ENCODE measurements at regions not wholly inside any gene's neighbourhood (a gene's known extent, or its start where the extent isn't known, plus 50 kb on each side); places are given as distances from the start of the nearest gene placed in this dataset.
"Not testable (repeated sequence)": the region's sequence is repeated elsewhere in the genome, so short reads cannot be mapped to it uniquely, and the experiment has no call there.

- DNase-seq (ENCODE audit: insufficient read length, low spot score) (no peak), FAIRE-seq (no peak)
- TF ChIP-seq CTCF (IDR thresholded peaks at IDR 0.05; ENCODE audit: insufficient read depth, missing control alignments): no peak
Observed at GRCh38 chr9:82135106-82135505, 146.5 kb downstream of the SPATA31D1 start.

GRCh38 chr9:82138081-82138480 lies 149.5 kb downstream of the SPATA31D1 start:
- not testable (repeated sequence) for DNase-seq (ENCODE audit: insufficient read length, low spot score); FAIRE-seq

- no peak for FAIRE-seq
- DNase-seq (ENCODE audit: insufficient read length, low spot score): no peak
- no peak for TF ChIP-seq CTCF (IDR thresholded peaks at IDR 0.05; ENCODE audit: insufficient read depth, missing control alignments)
Observed at GRCh38 chr9:82140471-82140870, 151.9 kb downstream of the SPATA31D1 start.

- no peak for TF ChIP-seq CTCF (IDR thresholded peaks at IDR 0.05; ENCODE audit: insufficient read depth, missing control alignments)
- no peak for FAIRE-seq
- no peak for DNase-seq (ENCODE audit: insufficient read length, low spot score)
Observed at GRCh38 chr9:82144803-82145202, 156.2 kb downstream of the SPATA31D1 start.

GRCh38 chr9:82146677-82147076 lies 158.1 kb downstream of the SPATA31D1 start:
- FAIRE-seq: no peak
- no peak for TF ChIP-seq CTCF (IDR thresholded peaks at IDR 0.05; ENCODE audit: insufficient read depth, missing control alignments)
- no peak for DNase-seq (ENCODE audit: insufficient read length, low spot score)

- DNase-seq (ENCODE audit: insufficient read length, low spot score) (no peak), FAIRE-seq (no peak)
- TF ChIP-seq CTCF (IDR thresholded peaks at IDR 0.05; ENCODE audit: insufficient read depth, missing control alignments): no peak
Observed at GRCh38 chr9:82147798-82148425, 159.3 kb downstream of the SPATA31D1 start.

- DNase-seq (ENCODE audit: insufficient read length, low spot score) (no peak), FAIRE-seq (no peak)
- no peak for TF ChIP-seq CTCF (IDR thresholded peaks at IDR 0.05; ENCODE audit: insufficient read depth, missing control alignments)
Observed at GRCh38 chr9:82148426-82148810, 159.8 kb downstream of the SPATA31D1 start.

Measured in D721Med (cell line).